ENCODE measurements at regions not wholly inside any gene's neighbourhood (a gene's known extent, or its start where the extent isn't known, plus 50 kb on each side); places are given as distances from the start of the nearest gene placed in this dataset.
"Not testable (repeated sequence)": the region's sequence is repeated elsewhere in the genome, so short reads cannot be mapped to it uniquely, and the experiment has no call there.

DNA sequence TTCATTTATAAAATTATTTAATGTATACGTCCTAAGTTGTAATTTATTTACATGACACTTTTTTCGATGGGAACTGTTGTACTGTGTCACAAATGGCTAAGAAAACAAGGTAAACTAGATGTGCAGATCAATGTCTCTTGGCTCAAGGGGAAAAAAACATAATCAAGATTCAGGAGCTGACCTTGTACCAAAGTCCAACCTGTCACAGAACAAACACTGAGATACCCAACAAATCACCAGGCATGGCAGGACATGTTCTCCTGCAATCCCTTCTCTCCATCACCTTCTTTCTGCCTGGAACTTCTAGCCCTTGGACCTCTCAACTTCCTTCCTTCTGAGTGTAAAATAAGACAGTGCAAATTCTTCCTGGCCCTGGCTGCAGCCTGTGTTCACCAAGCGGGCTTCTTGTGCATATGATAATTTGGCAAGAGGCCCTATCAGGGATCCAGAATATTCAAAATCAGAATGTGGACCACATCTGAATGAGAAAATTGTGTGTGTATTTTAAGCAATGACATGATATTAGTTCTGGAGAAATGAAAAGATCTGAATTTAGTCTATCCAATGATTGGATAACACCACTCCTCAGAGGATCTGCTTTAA, 445.9 kb downstream of the ZNF536 start:
- DNase-seq (ENCODE audit: low spot score), result no peak

- DNase-seq (ENCODE audit: low spot score), result no peak
Measured at GRCh38 chr19:30817197-30817596, 445.0 kb downstream of the ZNF536 start.

DNA sequence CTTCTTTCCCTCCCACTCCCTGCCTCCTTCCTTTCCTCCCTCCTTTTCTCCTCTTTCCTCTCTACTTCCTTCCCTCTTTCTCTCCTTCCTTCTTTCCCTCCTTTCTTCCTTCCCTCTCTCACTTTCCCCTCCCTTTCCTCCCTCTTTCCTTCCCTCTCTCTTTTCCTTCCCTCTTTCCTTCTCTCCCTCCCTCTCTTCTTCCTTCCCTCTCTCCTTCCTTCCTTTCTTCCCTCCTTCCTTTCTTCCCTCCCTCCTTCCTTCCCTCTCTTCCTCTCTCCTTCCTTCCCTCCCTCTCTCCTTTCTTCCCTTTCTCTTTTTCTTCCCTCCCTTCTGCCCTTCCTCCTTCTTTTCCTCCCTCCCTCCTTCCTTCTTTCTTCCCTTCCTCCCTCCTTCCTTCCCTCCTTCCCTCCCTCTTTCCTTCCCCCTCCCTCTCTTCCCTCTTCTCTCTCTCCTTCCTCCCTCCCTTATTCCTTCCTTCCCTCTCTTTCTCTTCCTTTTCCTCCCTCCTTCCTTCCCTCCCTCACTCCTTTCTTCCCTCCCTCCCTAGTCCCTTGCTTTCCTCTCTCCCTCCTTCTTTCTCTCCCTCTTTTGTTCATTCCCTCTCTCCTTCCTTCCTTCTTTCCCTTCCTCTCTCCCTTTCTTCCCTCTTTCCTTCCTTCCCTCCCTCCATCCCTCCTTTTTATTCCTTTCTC, 443.9 kb downstream of the ZNF536 start:
- no peak for DNase-seq (ENCODE audit: low spot score)

GRCh38 chr19:30812099-30812678, 440.0 kb downstream of the ZNF536 start:
- DNase-seq (ENCODE audit: low spot score), result no peak

DNA sequence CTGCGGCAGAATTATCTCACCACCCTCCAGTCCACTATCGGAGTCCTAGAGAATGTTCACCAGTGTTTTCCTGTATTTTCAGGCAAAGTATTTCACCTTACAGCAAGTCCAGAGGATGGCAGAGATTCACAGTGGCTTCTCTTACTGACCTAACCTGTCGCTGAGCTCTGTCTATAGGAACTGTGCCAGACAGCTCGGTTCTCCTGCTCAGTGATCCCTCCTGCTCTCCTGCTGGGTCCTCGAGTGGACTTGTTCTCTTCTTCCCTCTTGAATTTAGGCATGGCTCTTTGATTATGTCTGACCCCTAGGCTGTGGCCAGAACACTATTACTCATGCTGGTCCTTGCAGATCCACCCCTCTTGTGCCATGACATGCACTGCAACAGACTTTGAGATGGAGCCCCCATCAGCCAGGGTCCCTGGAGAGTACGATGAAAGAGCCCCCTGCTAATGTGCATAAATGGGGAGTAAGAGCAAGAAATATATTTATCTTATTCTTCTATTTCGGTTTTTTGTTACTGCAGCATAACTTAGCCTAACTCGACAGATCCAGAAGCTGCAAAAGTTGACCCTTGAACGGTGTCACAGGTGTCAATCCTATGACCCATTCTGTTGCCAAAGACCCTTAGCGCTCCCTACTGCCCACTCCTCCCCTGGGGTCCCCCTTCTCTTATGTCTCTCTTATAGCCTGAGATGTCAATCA, 439.4 kb downstream of the ZNF536 start:
- no peak for DNase-seq (ENCODE audit: low spot score)

DNA sequence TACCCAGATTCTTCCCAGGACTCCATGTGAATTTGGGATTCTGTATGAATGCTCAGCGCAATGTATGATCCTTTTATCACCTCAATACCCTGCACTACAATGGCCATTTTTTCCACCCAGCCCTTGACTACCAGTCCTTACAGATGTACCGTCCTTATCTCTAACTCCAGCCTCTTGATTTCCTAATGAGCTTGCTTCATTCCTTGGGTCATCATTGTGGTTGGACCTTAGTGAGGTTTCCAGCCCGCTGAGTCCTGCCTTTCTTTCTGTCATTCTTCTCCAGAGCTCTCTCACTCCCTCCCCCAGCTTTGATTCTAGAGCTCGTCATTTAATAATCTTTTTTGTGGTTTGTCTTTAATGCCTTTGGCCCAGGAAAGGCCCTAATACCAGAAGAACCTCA, 438.5 kb downstream of the ZNF536 start:
- no peak for DNase-seq (ENCODE audit: low spot score)

DNA sequence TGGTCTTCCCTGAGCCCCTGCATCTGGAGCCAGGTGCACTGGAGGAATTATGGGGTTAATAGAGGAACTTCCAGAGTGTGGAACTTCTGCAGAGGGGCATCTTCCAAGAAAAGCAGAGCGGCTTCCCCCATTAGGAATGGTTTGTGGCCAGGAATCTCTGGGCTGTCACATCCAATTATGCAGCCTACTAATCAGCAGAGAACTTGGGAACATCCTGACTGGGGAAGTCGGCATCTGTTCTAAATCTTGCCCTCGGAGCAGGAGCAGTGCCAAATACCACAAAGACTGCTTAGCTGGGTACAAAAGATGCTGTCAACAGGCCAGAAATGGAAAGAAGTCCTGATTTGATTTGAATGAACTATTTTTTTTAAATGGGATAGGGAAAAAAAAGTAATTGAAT, 435.1 kb downstream of the ZNF536 start:
- DNase-seq (ENCODE audit: low spot score), result no peak

DNA sequence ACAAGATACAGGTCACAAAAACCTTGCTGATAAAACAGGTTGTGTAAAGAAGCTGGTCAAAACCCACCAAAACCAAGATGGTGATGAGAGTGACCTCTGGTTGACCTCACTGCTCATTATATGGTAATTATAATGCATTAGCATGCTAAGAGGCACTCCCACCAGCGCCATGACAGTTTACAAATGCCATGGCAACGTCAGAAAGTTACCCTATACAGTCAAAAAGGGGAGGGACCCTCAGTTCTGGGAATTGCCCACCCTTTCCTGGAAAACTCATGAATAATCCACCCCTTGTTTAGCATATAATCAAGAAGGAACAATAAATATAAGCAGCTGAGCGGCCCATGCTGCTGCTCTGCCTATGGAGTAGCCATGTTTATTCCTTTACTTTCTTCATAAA, 434.1 kb downstream of the ZNF536 start:
- DNase-seq (ENCODE audit: low spot score), result no peak

- DNase-seq (ENCODE audit: low spot score), result no peak
Measured at GRCh38 chr19:30804751-30805150, 432.6 kb downstream of the ZNF536 start.

DNA sequence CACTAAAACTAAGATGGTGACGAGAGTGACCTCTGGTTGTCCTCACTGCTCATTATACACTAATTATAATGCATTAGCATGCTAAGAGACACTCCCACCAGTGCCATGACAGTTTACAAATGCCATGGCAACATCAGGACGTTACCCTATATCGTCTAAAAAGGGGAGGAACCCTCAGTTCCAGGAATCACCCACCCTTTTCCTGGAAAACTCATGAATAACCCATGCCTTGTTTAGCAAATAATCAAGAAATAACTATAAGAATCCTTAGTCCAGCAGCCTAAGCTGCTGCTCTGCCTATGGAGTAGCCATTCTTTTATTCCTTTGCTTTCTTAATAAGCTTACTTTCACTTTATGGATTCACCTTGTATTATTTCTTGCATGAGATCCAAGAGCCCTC, 432.1 kb downstream of the ZNF536 start:
- not testable (repeated sequence) for DNase-seq (ENCODE audit: low spot score)

GRCh38 chr19:30802424-30803013, 430.3 kb downstream of the ZNF536 start:
- DNase-seq (ENCODE audit: low spot score), result no peak

- no peak for DNase-seq (ENCODE audit: low spot score)
Measured at GRCh38 chr19:30799865-30800755, 427.9 kb downstream of the ZNF536 start.

DNA sequence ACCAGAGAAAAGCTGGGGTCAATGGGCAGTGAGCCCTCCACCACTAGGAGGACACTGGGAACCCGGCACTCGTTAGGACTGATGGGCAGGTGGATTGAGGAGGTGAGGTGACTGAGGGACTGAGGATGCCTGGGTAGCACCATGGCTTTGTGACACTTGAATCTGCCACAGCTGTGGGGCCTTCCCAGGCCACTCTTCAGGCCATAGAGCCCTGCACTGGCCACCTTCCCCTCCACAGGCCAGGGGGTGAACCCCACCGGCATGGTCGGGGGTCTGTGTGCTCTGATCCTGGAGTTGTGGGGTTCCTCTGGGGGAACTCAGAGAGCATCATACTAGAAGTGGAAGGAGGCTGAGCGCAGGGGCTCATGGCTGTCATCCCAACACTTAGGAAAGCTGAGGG, 423.5 kb downstream of the ZNF536 start:
- no peak for DNase-seq (ENCODE audit: low spot score)

GRCh38 chr19:30792561-30793505, 420.6 kb downstream of the ZNF536 start:
- DNase-seq (ENCODE audit: low spot score), result no peak

DNA sequence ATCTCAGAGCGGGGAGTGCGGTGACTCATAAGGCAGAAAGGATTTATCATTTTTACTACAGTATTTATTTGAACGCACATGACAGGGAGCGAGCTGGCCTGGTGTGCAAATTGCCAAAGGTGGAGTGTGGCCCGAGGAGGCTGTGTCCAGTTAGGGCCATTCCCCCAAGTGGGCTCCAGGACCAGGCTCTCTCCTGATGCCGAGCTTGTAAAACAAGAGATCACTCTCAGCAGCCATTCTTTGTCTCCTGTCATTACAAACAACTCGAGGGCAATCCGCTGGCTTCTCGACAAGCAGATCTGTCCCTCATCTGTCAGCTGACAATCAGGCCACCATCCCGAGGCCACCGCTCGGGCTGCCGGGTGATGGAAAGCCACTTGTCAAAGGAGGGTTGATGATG, 418.9 kb downstream of the ZNF536 start:
- no peak for DNase-seq (ENCODE audit: low spot score)

GRCh38 chr19:30790056-30790680, 418.0 kb downstream of the ZNF536 start:
- no peak for DNase-seq (ENCODE audit: low spot score)

DNA sequence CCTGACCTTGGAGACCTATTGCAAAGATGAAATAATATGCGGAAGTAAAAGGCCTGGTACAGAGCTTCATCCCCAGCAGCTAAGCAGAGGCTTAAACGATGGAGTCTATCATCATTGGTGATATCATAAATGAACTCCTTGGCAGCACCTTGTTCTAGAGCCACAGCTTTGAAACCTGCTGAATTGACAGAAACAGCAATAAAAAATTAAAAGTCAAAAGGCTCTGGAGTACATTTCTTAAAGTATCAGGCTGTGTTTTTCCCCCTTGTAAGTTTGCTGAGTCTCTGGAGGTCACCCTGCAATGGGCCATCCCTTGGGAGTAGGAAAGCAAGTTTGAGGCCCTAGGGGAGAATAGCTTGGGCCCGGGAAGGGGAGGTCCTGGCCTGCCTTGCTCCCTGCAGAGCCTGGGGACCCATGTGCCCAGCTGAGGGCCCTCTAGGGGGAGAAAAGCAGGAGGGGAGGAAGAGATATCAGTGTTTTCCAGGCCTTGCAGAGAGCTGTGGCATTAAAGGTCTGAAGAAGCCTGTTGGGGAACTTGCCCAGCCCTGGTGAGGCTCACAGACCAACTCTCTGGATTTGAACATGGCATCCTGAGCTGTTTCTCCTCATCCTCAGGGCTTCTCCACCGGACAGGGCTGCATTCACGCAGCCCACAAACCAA, 416.1 kb downstream of the ZNF536 start:
- DNase-seq (ENCODE audit: low spot score), result no peak

GRCh38 chr19:30785458-30786137, 413.4 kb downstream of the ZNF536 start:
- DNase-seq (ENCODE audit: low spot score), result no peak
